Liver (tissue), 8 donors: ENCODE measurements at regions not wholly inside any gene's neighbourhood (a gene's known extent, or its start where the extent isn't known, plus 50 kb on each side); places are given as distances from the start of the nearest gene placed in this dataset.

ENCODE experiments used
- DNase-seq: peaks from one replicate; pipeline ENCODE4 v3.0.0-alpha.2; 2017; ENCODE audit warnings: low spot score
- H3K27ac ChIP-seq, 2 donors: one replicate each; pipeline ENCODE4 v1.7.0; 2013; ENCODE audit warnings: inconsistent platforms in 2 of 2, low read length in 2 of 2, control low read depth in 1 of 2, low read depth in 1 of 2, mild to moderate bottlenecking in 1 of 2
- H3K27me3 ChIP-seq, 4 donors: one replicate each; pipeline versions ENCODE4 v1.6.1 to v1.7.0; 2013; ENCODE audit warnings: low read length in 3 of 4, inconsistent platforms in 1 of 4, mild to moderate bottlenecking in 1 of 4, moderate library complexity in 1 of 4; ENCODE audit not compliant: control insufficient read depth in 4 of 4, insufficient read depth in 4 of 4
- H3K36me3 ChIP-seq, 4 donors: one replicate each; pipeline versions ENCODE4 v1.6.1 to v1.7.0; 2013; ENCODE audit warnings: low read length in 3 of 4, mild to moderate bottlenecking in 3 of 4, low read depth in 1 of 4, moderate library complexity in 1 of 4; ENCODE audit not compliant: control insufficient read depth in 4 of 4, insufficient read depth in 3 of 4
- H3K4me1 ChIP-seq, 4 donors: one replicate each; pipeline versions ENCODE4 v1.6.1 to v1.7.0; 2013; ENCODE audit warnings: low read length in 3 of 4, mild to moderate bottlenecking in 3 of 4, moderate library complexity in 1 of 4; ENCODE audit not compliant: control insufficient read depth in 4 of 4, insufficient read depth in 4 of 4
- H3K4me3 ChIP-seq, 3 donors: one replicate each; pipeline versions ENCODE4 v1.6.1 to v1.7.0; 2013; ENCODE audit warnings: low read length in 3 of 3, control low read depth in 1 of 3, low read depth in 1 of 3, mild to moderate bottlenecking in 1 of 3
- H3K9ac ChIP-seq, 2 donors: one replicate each; pipeline ENCODE4 v1.7.0; 2013; ENCODE audit warnings: low read length in 2 of 2, mild to moderate bottlenecking in 2 of 2, moderate library complexity in 2 of 2, control low read depth in 1 of 2, low read depth in 1 of 2
- H3K9me3 ChIP-seq, 4 donors: one replicate each; pipeline versions ENCODE4 v1.6.1 to v1.7.0; 2013; ENCODE audit warnings: low read length in 3 of 4; ENCODE audit not compliant: control insufficient read depth in 4 of 4
- ATF3 ChIP-seq: IDR thresholded peaks from 2 replicates; pipeline ENCODE4 v1.6.1; 2016; ENCODE audit warnings: antibody characterized with exemption
- CTCF ChIP-seq: fragments of 150-350 bp; IDR thresholded peaks from 2 replicates; pipeline ENCODE4 v1.5.1; 2017; ENCODE audit warnings: improper control_type of control experiment, low read depth, low read length; ENCODE audit not compliant: missing input control
- EGR1 ChIP-seq, 2 donors: IDR thresholded peaks; 2 replicates each; pipeline ENCODE4 v1.6.1; 2016 to 2018; ENCODE audit warnings: antibody characterized with exemption in 2 of 2, low read depth in 2 of 2
- FOXA1 ChIP-seq: IDR thresholded peaks from 2 replicates; pipeline ENCODE4 v1.6.1; 2016; ENCODE audit warnings: antibody characterized with exemption
- FOXA2 ChIP-seq: IDR thresholded peaks from 2 replicates; pipeline ENCODE4 v1.6.1; 2016; ENCODE audit warnings: antibody characterized with exemption
- GABPA ChIP-seq, 2 donors: IDR thresholded peaks in 1 of 2; conservative IDR thresholded peaks in 1 of 2; 2 replicates each; pipeline ENCODE4 v1.6.1; 2016; ENCODE audit warnings: antibody characterized with exemption in 2 of 2, mild to moderate bottlenecking in 1 of 2, moderate library complexity in 1 of 2
- HNF4A ChIP-seq, 2 donors: conservative IDR thresholded peaks; 2 replicates each; pipeline ENCODE4 v1.6.1; 2016; ENCODE audit warnings: antibody characterized with exemption in 2 of 2, mild to moderate bottlenecking in 2 of 2
- HNF4G ChIP-seq: IDR thresholded peaks from 2 replicates; pipeline ENCODE4 v1.6.1; 2016; ENCODE audit warnings: antibody characterized with exemption
- JUND ChIP-seq, 2 donors: IDR thresholded peaks; 2 replicates each; pipeline ENCODE4 v1.6.1; 2016; ENCODE audit warnings: antibody characterized with exemption in 2 of 2
- MAX ChIP-seq: IDR thresholded peaks from 2 replicates; pipeline ENCODE4 v1.6.1; 2016; ENCODE audit warnings: antibody characterized with exemption
- NR2F2 ChIP-seq: IDR thresholded peaks from 2 replicates; pipeline ENCODE4 v1.6.1; 2016; ENCODE audit warnings: antibody characterized with exemption
- RAD21 ChIP-seq, 2 donors: IDR thresholded peaks; 2 replicates each; pipeline ENCODE4 v1.6.1; 2016; ENCODE audit warnings: antibody characterized with exemption in 2 of 2, mild to moderate bottlenecking in 2 of 2
- REST ChIP-seq: IDR thresholded peaks from 2 replicates; pipeline ENCODE4 v1.6.1; 2016; ENCODE audit warnings: antibody characterized with exemption, mild to moderate bottlenecking
- RXRA ChIP-seq, 2 donors: IDR thresholded peaks; 2 replicates each; pipeline ENCODE4 v1.6.1; 2017 to 2018; ENCODE audit warnings: antibody characterized with exemption in 2 of 2, mild to moderate bottlenecking in 1 of 2
- SP1 ChIP-seq: IDR thresholded peaks from 2 replicates; pipeline ENCODE4 v1.6.1; 2018; ENCODE audit warnings: antibody characterized with exemption, mild to moderate bottlenecking
- TAF1 ChIP-seq: conservative IDR thresholded peaks from 2 replicates; pipeline ENCODE4 v1.6.1; 2016; ENCODE audit warnings: antibody characterized with exemption, mild to moderate bottlenecking
- YY1 ChIP-seq: IDR thresholded peaks from 2 replicates; pipeline ENCODE4 v1.6.1; 2016; ENCODE audit warnings: antibody characterized with exemption, mild to moderate bottlenecking
- ZBTB33 ChIP-seq: IDR thresholded peaks from 2 replicates; pipeline ENCODE4 v1.6.1; 2016; ENCODE audit warnings: antibody characterized with exemption
- WGBS: extraction: QIAGEN DNeasy Blood & Tissue Kit; methylation state at CpG from one replicate; pipeline ENCODE4 v1.1.7; 2013; 5-methylcytosine and 5-hydroxymethylcytosine counted together
- donor health status: healthy.
- donor health status: healthy.
- donor health status: healthy.
- donor health status: healthy.
- donor health status: healthy.

GRCh38 chr20:47991875-47992488 is 206.7 kb upstream of the SULF2 start:
- Histone ChIP-seq H3K27ac (no peak overlapping the region), H3K9ac (no peak overlapping the region), H3K9me3 (peaks cover 2 to 5% (median 3%) of the 10 kb centered on the region in 4 donors), H3K36me3 (no peaks in the 10 kb centered on the region), H3K27me3 (peaks cover 0 to 8% (median 0%) of the 10 kb centered on the region in 4 donors), H3K4me1 (no peaks in the 10 kb centered on the region), H3K4me3 (no peak overlapping the region)
- TF ChIP-seq TAF1 (no peak), GABPA (IDR thresholded peaks at IDR 0.05 in 1 of 2, conservative IDR thresholded peaks at IDR 0.05 in 1 of 2) (no peak), NR2F2 (no peak), HNF4G (no peak), CTCF (no peak), ATF3 (no peak), RXRA (IDR thresholded peaks at IDR 0.05) (no peak), HNF4A (conservative IDR thresholded peaks at IDR 0.05) (no peak), FOXA2 (no peak), YY1 (no peak), EGR1 (IDR thresholded peaks at IDR 0.05; ENCODE audit: low read depth in 2 of 2) (no peak), ZBTB33 (no peak), RAD21 (IDR thresholded peaks at IDR 0.05) (no peak), FOXA1 (no peak), REST (no peak), MAX (no peak), JUND (IDR thresholded peaks at IDR 0.05) (no peak), SP1 (no peak)
- DNase-seq: no peak
- 69% methylated on average over 9 of the region's 9 CpGs for WGBS
